ENCODE measurements at regions not wholly inside any gene's neighbourhood (a gene's known extent, or its start where the extent isn't known, plus 50 kb on each side); places are given as distances from the start of the nearest gene placed in this dataset.
"Not testable (repeated sequence)": the region's sequence is repeated elsewhere in the genome, so short reads cannot be mapped to it uniquely, and the experiment has no call there.

DNA sequence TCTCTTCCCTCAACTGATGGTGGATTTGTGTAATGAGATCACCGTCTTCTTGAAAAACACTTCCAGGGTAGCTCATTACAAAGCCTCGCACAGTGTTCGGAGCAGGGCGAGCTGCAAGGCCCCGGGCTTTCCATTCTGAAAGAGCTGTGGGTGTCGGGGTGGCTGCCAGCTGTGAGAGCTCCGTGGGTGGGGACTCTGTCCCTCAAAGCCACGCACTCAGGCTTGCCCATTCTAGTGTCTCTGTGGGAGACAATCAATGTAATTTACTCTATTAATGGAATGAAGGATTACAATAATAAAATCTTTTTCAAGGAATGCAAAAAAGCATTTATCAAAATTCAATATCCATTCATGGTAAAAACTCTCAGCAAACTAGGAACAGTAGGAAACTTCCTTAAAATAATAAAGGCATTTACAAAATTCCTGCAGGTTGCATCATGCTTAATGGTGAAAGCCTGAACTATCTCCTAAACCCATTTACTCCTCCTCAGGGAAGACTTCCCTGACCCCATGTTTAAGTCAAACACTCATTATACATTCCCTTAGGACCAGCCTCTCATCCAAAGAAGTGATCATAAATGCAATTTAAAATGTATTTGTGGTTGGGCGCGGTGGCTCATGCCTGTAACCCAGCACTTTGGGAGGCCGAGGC lies 224.5 kb upstream of the PLGLB1 start:
- H3K4me3 ChIP-seq (ENCODE audit: low read depth, low read length); DNase-seq (ENCODE audit: low read depth): not testable (repeated sequence)

DNA sequence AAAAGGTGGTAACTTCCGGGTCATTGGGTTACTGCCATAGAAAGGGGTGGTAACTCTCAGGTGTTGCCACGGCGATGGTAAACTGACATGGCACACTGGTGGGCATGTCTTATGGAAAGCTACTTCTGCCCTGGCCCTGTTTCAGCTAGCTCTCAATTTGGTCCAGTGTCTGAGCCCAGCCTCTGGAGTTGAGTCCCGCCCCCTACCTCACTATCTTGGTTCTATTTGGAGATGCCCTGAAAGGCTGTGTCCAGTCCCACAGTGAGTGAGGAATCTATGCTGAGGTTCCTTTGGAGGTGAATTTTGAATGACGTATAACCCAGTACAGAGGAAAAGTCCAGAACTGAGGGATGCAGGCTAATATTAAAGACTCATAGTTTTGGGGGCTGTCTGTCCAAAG lies 230.4 kb upstream of the PLGLB1 start:
- not testable (repeated sequence) for DNase-seq (ENCODE audit: low read depth); H3K4me3 ChIP-seq (ENCODE audit: low read depth, low read length)

DNA sequence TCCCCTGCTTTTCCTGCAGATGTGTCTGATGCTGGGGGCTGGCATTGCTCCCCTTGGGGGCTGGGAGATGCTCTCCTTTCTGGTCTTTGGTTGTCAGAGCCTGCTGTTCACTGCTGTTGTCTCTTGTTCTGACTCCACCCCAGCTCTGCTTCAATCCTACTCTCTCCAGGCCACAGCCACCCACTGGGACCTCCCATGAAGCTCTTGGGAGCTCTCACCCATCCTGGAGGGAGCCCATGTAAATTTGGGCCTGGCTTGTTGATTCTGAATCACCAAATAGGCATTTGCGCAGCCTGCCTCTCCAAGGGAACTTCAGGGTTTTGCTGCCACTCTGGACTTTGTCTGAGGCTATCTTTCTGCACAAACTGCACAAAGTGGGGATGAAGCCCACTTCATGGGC lies 232.9 kb upstream of the PLGLB1 start:
- not testable (repeated sequence) for DNase-seq (ENCODE audit: low read depth); H3K4me3 ChIP-seq (ENCODE audit: low read depth, low read length)

DNA sequence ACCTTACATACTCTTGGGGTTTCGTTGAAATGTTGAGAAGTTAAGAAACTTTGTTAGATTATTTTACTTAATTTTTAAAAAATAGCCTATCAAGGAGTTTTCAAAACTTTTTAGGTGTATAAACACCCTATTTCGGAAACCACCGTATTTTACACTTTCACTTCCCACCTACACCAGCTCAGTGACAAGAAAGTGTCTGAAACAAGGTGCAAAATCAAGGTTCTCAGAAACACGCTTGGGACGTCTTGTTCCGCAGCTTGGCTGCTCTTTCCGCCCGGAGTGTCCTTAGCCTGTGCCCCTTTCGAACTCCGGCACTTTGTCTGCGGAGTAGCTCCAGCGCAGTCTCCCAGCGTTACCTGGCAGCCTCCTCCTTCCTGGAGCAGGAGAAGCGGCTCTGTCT lies 233.8 kb upstream of the PLGLB1 start:
- DNase-seq (ENCODE audit: low read depth); H3K4me3 ChIP-seq (ENCODE audit: low read depth, low read length): not testable (repeated sequence)

DNA sequence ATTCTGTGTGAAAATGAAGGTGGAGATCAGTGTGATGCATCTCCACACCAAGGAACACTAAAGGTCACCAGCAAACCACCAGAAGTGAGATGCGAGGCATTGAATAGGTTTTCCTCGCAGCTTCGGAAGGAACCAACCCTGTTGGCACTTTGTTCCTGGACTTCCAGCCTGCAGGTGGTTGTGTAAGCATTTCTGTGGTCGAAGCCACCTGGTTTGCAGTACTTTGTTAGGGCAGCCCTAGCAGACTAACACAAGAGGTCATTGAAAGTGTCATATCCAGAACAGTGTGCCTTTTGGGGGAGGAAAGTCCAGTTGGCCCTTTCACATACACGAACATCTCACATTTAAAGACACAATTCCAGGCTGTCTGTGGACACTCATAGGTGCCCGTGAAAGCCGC lies 237.2 kb upstream of the PLGLB1 start:
- not testable (repeated sequence) for DNase-seq (ENCODE audit: low read depth); H3K4me3 ChIP-seq (ENCODE audit: low read depth, low read length)

DNA sequence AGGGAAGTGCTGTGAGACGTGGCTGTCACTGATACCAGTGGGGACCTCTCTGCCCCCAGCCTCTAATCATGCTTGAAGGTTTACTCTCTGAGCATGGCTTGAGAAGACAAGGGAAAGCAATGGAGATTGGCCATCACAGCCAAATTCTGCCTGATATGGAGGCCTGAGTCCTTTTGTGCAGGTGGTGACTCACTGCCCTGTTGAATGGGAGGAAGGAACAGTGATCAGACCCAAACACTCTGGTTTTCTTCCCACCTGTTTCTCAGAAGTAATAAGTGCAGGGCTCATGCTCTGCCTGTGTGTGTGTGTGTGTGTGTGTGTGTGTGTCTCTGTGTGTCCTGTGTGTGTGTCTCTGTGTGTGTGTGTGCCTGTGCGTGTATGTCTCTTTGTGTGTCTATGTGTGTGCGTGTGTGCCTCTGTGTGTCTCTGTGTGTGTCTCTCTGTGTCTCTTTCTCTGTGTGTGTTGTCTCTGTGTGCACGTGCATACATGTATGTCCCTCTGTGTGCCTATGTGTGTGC lies 240.6 kb upstream of the PLGLB1 start:
- DNase-seq (ENCODE audit: low read depth); H3K4me3 ChIP-seq (ENCODE audit: low read depth, low read length): not testable (repeated sequence)

DNA sequence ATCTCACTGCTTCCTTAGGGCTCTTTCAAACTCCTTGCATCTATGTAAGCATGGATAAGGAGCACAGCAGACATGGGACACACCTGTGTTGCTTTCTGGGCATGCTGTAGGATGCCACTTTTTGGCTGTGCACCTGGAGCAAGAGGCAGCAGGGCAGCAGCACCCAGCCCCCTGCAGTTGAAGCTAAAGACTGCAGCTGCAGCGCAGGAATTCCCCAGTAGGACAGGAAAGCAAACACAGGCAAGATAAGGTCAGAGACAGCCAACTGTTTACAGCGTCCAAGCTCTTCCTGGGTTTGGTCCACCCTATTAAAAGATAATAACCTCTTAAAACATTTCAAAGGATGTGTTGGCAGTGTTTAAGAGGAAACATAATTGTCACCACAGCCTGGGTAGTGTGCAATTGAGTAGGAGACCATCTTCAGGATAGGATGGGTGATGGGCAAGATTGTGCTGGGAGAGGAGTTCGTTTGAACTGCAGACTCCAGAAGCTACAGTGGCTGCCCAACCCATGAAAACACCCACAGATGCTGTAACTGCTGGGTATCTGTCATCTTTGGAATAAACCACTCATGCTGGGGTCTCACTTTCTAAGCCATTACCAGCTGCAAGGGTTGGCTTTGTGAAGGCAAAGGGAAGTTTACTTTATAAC lies 242.3 kb upstream of the PLGLB1 start:
- DNase-seq (ENCODE audit: low read depth); H3K4me3 ChIP-seq (ENCODE audit: low read depth, low read length): not testable (repeated sequence)

DNA sequence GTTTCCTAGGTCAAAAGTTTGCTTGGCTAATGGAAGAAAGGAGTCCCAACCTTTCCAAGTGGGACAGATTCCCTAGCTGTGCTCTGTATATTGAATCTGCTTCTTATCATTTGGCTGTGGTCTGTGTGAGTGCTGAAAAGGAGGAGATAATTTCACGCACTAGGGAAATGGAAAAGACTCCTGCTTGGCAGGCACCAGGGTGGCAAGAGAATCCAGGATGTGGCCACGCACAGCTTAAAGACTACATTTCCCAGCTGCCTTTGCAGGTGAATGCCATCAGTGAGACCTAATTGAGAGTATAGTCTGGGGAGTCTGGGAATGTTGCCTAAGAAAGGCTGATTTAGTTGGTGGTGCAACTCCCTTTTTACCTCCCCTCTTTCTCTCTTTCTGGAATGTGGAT lies 253.5 kb upstream of the PLGLB1 start:
- H3K4me3 ChIP-seq (ENCODE audit: low read depth, low read length); DNase-seq (ENCODE audit: low read depth): not testable (repeated sequence)

DNA sequence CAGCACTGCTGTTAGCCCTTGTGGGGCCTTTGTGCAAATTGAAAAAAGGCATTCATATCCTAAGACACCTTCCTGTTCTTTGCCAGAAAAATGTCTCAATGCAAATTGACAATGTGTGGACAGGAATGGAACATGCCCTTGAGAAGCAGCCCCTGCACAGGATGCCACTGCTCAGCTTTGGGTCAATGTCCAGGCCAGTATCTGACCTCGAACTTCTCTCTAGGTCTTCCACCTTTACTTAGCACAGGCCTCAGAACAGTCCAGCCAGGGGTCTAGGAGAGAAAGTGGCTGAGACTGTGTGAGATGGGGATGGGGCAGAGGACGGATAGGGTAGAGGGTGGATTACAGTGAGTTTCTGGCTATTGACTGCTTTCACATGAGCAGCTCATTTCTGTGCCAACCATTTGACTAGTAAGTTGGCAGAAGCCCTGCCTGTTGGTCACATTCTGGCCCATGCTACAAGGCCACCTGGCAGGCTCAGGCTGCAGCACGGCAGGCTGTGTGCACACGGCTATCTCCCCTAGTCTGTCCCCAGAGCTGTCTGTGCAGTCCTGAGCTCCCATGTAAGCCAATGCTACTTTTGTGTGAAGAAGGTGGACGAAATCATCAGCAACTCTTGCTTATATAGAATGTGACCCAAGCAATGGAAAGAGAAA lies 254.5 kb upstream of the PLGLB1 start:
- H3K4me3 ChIP-seq (ENCODE audit: low read depth, low read length); DNase-seq (ENCODE audit: low read depth): not testable (repeated sequence)

DNA sequence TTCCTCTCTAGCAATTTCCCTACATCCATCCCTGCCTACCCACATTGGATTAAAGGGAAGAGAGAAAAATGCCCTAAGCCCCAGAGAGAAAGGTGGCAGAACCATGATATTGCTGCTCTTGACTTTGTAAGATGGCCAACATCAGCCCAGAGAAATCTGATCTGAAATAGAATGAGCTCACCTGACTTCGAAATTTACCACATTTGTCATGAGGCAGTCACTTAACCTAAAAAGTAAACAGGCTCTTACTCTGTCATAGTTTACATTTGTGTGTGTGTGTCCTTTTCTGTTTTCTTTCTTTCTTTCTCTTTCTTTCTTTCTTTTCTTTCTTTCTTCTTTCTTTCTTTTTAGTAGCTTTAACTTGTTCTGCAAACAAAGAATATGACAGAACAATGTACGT lies 255.0 kb upstream of the PLGLB1 start:
- DNase-seq (ENCODE audit: low read depth); H3K4me3 ChIP-seq (ENCODE audit: low read depth, low read length): not testable (repeated sequence)

DNA sequence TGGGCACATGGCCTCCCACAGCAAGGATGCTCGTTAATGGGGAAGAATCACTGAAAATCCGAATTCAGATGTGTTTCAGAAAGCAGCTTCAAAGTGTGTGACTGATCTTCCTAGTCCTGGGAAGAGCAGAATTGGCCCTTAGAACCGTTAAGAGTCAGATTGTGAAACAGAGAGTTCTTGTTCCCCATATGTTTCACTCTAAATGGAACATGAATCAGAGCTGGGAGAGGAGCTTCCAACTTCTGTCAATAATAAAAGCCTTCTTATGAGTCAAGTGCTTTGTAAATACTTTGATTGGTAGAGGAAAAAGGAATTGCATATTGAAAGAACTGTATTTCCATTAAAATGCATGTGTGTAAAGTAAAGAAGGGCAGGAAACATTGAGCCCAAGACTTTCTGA lies 256.1 kb upstream of the PLGLB1 start:
- not testable (repeated sequence) for H3K4me3 ChIP-seq (ENCODE audit: low read depth, low read length)

DNA sequence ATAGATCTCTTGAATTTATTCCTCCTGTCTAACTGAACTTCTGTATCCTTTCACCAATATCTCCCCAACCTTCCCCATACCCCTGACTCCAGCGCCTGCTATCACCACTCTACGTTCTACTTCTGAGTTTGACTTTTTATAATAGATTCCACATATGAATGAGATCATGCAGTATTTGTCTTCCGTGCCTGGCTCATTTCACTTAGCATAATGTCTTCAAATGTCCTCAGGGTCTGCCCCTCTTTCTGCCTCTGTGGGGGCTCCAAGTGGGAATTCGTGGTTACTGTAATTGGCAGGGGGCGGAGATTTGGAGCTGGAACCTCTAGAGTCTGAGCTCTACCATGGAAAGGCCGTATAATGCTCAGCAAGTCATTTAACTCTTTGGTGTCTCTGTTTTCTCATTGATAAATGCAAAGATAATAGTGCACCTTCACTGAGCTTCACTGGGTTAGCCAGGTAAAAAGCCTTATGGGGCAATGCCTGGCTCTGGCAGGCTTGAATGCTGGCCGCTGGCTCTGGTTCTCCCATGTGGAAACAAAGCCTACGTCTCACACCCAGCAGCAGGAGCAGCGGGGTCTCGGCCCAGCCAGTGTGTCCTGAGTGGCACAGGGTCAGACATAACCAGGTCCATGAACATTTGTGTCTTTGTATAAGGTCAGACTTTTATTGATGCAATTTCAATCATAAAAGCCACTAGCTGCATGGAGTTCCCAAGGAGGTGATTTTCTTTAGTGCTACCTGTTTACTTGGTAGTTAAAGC lies 259.1 kb upstream of the PLGLB1 start:
- not testable (repeated sequence) for H3K4me3 ChIP-seq (ENCODE audit: low read depth, low read length); DNase-seq (ENCODE audit: low read depth)

More for the DNA sequence above, 256.1 kb upstream of the PLGLB1 start:
- not testable (repeated sequence) for DNase-seq (ENCODE audit: low read depth)

DNA sequence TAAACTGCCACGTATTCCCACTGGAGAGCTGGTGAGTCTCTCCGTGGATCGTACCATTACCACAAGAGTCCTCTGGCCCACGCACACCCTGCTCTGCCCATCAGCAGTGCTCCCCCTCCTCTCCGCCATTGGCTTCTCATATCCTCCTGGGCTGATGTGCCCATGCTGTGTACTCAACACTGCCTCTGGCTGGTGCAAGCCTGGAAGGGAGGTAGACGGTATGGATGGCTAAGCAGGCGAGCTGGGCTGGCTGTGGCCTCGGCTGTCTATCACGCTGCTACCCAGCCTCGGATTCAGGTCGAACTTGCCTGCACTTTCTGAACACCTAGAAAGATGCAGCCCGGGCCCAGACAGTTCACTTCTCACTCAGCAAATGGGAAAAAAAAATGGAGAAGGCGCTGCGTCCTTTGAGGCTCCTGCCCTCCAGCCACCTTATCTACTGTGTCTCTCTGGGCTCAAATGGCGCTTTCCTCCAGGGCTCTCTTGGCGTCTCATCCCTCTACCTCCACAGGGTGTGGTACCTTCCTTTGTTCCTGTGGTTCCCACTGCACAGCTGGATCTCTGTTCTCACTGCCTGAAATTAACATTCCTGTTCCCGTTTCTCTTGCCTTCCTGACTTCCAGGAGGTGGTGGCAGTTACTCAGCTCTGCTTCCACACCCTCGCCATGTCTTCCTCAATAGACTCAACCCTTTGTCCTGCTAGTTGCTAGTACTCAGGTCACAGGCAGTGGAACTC lies 262.3 kb upstream of the PLGLB1 start:
- DNase-seq (ENCODE audit: low read depth); H3K4me3 ChIP-seq (ENCODE audit: low read depth, low read length): not testable (repeated sequence)

DNA sequence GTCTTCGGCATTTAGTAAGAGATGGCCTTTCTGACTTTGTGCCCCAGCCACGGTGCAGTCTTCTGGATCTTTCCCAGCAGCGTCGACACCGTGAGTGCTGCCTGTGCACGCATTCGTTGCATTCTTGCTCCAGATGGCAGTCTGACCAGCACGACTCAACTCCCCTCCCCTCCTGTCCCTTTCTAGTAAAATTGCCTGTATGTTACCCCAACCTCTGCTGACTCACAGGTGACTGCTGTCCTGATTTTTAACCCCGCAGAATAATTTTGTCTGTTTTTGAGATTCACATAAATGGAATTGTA lies 262.8 kb upstream of the PLGLB1 start:
- not testable (repeated sequence) for DNase-seq (ENCODE audit: low read depth); H3K4me3 ChIP-seq (ENCODE audit: low read depth, low read length)

DNA sequence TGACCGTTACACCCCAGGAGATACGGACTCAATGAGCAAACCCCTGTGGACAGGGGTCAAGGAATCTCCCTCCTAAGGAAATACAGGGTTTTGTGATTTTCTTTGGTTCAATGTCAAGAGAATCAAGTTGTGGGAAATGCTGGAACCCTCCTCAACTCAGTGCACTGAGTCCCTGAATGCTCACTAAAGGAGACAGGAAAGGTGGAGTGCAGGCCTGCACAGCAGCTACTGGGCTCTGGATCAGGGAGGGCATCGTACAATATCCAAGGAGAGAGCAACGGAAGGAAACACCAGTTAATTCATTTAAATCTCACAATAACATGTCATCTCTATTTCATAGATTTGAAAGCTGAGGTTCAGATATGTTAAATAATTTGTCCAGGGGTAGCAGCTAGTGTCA lies 263.5 kb upstream of the PLGLB1 start:
- H3K4me3 ChIP-seq (ENCODE audit: low read depth, low read length); DNase-seq (ENCODE audit: low read depth): not testable (repeated sequence)

DNA sequence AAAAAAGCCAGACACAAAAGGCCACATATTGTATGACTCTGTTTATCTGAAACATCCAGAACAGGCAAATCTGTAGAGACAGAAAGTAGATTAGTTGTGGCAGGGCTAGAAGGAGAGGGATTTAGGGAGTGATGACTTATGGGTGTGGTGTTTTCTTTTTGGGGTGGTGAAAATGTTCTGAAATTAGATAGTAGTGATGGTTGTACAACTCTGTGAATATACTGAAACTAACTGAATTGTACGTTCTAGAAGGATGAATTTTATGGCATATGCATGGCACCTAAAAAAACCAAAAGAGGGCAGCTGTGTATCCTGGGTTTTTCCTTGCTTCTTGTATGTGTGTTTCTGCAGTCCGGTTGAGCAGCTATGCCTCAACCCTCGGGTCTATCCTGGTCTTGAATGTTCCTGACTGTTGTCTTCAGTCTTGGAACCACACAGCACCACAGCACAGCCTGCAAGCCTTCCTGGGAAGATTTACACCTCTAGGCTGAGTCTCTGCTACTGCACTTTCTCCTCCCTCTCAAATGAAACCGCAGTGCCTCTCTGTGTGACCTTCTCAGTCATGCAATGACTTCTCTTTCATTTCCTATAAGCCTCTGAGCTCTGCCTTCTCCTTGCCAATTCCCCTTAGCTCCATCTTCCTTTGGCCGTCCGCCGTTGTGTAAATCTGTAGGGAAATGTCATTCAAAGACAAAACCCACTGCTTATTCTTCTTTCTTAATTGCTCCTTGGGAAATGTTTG lies 269.1 kb upstream of the PLGLB1 start:
- not testable (repeated sequence) for H3K4me3 ChIP-seq (ENCODE audit: low read depth, low read length)
- peak; percentile 14 for DNase-seq (ENCODE audit: low read depth)

DNA sequence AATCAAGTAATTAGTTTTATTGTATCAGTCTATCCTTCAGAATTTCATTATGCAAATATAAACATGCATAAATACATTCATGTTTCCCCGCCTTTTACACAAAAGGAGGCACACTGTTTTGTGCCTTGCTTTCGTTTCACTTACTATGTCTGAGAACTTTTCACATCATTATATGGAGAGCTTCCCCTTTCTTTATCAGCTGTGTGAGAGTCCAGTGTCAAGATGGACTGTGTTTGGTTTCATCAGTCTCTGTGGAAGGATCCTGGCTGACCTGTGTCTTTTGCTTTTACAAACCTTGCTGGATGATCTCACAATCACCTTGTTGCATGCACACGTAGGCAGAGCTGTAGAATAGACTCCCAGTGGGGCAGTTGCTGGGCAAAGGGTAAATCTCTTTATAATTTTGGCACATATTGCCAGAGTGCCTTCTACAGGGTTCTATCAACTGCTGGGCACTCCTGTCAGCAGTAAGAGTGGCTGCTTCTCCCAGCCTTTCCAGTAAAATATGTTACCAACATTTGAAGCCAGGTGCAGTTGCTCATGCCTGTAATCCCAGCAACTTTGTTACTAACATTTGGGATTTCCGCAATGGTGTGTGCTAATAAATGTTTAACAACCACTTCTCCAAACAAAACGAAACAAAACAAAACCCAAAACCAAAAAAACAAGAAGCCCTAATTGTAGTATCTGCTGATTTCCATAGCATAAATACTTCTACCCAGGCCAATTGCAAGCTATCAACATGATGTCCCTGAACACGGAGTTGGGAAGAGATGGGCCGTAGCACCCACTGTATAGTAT lies 270.0 kb upstream of the PLGLB1 start:
- H3K4me3 ChIP-seq (ENCODE audit: low read depth, low read length); DNase-seq (ENCODE audit: low read depth): not testable (repeated sequence)
